ENCODE measurements at regions not wholly inside any gene's neighbourhood (a gene's known extent, or its start where the extent isn't known, plus 50 kb on each side); places are given as distances from the start of the nearest gene placed in this dataset.
"Not testable (repeated sequence)": the region's sequence is repeated elsewhere in the genome, so short reads cannot be mapped to it uniquely, and the experiment has no call there.

DNA sequence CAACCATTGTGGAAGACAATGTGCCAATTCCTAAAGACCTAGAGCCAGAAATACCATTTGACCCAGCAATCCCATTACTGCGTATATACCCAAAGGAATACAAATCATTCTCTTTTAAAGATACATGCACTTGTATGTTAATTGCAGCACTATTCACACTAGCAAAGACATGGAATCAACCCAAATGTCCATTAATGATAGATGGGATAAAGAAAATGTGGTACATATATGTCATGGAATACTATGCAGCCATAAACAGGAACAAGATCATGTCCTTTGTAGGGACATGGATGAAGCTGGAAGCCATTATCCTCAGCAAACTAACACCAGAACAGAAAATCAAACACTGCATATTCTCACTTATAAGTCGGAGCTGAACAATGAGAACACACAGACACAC, 472.5 kb upstream of the SOX9 start:
- H3K36me3 Mint-ChIP-seq (ENCODE audit: low read depth); H3K27me3 Mint-ChIP-seq; H3K4me3 Mint-ChIP-seq; H3K4me1 Mint-ChIP-seq (ENCODE audit: low read depth); intact Hi-C loops (cut with micrococcal nuclease); H3K27ac Mint-ChIP-seq: not testable (repeated sequence)
- H3K9me3 Mint-ChIP-seq: peaks cover 33% of the 10 kb centered on the region

DNA sequence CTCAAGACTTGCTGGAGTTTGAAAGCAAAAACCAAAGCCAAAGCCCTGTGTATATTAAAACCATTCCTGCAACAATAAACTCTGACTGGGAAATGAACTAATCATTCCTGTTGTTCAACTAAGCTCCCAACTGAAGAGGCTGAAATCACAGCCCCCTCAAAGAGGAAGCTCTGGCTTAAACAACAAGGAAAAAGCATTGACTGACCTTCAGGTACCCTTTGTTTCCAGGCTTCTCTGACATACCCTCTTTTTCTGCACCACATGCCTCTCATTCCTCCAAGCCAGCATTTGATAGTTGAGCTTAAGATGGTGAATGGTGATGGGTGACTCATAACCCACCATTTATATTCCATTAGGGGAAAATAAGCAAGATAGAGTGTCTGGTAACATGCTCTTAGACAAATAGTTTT, 470.9 kb upstream of the SOX9 start:
- intact Hi-C loops (cut with micrococcal nuclease): no loop called here
- Mint-ChIP-seq H3K27ac (no peak overlapping the region), H3K9me3 (peaks cover 33% of the 10 kb centered on the region), H3K4me1 (ENCODE audit: low read depth) (no peaks in the 10 kb centered on the region), H3K36me3 (ENCODE audit: low read depth) (no peaks in the 10 kb centered on the region), H3K27me3 (no peaks in the 10 kb centered on the region), H3K4me3 (no peak overlapping the region)

DNA sequence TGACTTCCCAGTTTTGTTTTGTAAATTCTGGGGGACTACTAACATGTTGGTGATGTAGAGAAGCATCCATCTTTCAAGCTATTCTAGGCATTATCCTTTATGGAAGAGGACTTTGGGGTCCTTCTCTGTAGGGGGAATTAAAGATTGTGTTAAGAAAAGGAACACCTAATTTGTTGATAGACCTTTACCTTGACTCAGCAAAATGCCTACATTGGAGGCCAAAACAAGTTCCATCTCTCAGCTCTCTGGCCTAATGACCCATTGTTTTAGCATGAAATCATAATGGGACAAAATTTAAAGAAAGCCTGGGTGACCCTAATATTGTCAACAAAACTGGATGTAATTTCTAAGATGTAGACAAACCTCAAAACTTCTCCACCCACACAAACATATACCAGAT, 465.3 kb upstream of the SOX9 start:
- no peak overlapping the region for H3K4me3 Mint-ChIP-seq
- no peaks in the 10 kb centered on the region for H3K27me3 Mint-ChIP-seq
- no peak overlapping the region for H3K27ac Mint-ChIP-seq
- peaks cover 25% of the 10 kb centered on the region for H3K9me3 Mint-ChIP-seq
- intact Hi-C loops (cut with micrococcal nuclease): no loop called here
- H3K36me3 Mint-ChIP-seq (ENCODE audit: low read depth): no peaks in the 10 kb centered on the region
- no peaks in the 10 kb centered on the region for H3K4me1 Mint-ChIP-seq (ENCODE audit: low read depth)

DNA sequence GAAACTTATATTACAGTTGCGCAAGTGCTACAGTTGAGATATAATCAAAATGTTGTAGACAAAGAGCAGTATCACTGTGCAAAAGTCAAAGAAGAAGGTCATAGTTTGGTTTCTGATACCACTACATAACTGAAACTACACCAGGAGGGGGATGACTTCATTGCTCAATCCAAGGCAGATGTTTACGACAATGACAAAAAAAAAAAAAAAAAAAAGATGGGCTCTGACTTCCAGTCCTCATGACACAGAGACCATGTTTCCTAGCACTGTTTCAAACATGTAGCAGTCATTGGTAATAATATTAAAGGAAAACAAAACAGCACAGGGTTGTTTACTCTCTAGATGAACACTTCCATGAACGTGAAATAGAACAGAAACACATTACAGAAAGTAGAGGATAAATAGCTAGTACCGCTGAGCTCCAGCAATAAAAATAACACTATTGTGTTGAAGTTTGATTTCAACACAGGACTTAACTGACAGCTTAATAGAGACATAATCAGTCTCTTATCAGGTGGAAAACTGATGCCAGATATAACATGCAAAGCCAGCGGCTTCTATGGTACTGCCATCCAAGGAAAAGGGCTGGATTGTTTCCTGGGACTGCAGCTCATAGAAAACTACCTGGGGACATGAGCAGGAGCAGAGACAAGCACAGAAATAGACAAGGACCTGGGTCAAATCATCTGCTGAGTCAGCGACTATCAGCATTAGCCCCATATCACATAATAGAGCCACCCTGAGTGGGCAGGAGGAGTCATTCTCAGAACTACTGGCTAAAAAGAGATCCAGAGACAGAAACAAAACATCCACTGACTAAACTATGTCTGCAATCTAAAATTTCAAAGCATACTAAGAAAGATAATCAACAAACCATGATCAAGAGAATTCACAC, 463.6 kb upstream of the SOX9 start:
- H3K27ac Mint-ChIP-seq: no peak overlapping the region
- no peaks in the 10 kb centered on the region for H3K4me1 Mint-ChIP-seq (ENCODE audit: low read depth)
- no peaks in the 10 kb centered on the region for H3K27me3 Mint-ChIP-seq
- intact Hi-C loops (cut with micrococcal nuclease): no loop called here
- no peak overlapping the region for H3K4me3 Mint-ChIP-seq
- H3K36me3 Mint-ChIP-seq (ENCODE audit: low read depth): no peaks in the 10 kb centered on the region
- peaks cover 20% of the 10 kb centered on the region for H3K9me3 Mint-ChIP-seq

DNA sequence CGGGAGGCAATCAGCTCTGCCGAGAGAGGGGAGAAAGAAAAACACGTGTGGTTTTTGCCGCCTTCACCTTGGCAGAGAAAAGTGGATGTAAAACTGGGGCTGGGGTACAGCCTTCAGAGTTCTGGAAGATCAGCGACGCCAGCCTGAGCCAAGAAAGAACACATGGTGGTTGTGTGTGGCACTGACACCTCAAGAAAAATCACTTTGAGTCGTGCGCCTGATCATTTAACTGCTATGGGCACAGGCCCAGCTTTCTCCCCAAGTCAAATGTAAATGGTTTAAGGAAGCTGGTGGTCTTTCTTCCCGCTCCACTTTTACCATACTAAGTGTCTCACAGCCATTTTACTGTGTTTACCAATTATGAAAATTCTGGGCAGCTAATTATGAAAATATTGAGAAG, 461.8 kb upstream of the SOX9 start:
- Mint-ChIP-seq H3K27me3 (no peaks in the 10 kb centered on the region), H3K9me3 (peaks cover 9% of the 10 kb centered on the region), H3K36me3 (ENCODE audit: low read depth) (no peaks in the 10 kb centered on the region), H3K4me1 (ENCODE audit: low read depth) (no peaks in the 10 kb centered on the region), H3K4me3 (no peak overlapping the region), H3K27ac (no peak overlapping the region)
- intact Hi-C loops (cut with micrococcal nuclease): no loop called here

DNA sequence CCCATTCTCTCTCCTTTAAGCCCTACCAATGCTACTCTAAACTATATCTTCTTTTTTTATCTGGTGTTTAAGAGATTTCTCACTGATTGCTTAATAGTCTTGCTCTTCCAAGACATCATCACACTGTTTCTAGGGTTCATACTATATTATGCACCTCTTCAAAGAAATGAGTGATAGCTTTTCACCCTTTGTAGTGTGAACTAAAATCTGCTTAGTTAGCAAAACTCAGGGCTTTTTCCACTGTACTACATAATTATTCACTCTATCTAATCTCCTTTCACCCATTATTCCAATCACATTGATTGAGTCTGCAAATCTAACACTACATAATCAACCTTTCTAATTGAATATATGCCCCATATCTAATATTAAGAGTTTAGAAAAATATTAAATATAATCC, 456.0 kb upstream of the SOX9 start:
- Mint-ChIP-seq H3K4me3 (no peak overlapping the region), H3K27me3 (no peaks in the 10 kb centered on the region), H3K36me3 (ENCODE audit: low read depth) (no peaks in the 10 kb centered on the region), H3K4me1 (ENCODE audit: low read depth) (no peaks in the 10 kb centered on the region), H3K27ac (no peak overlapping the region), H3K9me3 (peaks cover 37% of the 10 kb centered on the region)
- intact Hi-C loops (cut with micrococcal nuclease): no loop called here

DNA sequence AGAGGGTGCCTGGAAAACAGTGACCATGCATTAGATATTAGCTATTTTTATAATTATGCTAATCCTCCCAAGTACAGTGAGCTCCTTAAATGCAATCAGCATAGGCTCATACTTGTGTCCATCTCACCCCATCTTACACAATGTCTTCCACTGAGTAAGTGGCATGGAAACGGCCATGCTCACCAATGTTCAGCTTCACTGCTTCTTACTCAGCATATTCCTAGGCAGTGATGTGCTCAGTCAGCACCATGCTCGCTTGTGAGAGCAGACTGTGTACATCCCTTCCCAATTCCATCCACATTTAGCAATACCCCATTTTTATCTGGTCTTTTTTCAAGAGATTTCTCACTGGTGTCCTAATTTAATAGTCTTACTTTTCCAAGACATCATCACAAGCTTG, 454.8 kb upstream of the SOX9 start:
- H3K36me3 Mint-ChIP-seq (ENCODE audit: low read depth): no peaks in the 10 kb centered on the region
- H3K4me3 Mint-ChIP-seq: no peak overlapping the region
- intact Hi-C loops (cut with micrococcal nuclease): no loop called here
- H3K27me3 Mint-ChIP-seq: no peaks in the 10 kb centered on the region
- H3K9me3 Mint-ChIP-seq: peaks cover 37% of the 10 kb centered on the region
- H3K4me1 Mint-ChIP-seq (ENCODE audit: low read depth): no peaks in the 10 kb centered on the region
- H3K27ac Mint-ChIP-seq: no peak overlapping the region

DNA sequence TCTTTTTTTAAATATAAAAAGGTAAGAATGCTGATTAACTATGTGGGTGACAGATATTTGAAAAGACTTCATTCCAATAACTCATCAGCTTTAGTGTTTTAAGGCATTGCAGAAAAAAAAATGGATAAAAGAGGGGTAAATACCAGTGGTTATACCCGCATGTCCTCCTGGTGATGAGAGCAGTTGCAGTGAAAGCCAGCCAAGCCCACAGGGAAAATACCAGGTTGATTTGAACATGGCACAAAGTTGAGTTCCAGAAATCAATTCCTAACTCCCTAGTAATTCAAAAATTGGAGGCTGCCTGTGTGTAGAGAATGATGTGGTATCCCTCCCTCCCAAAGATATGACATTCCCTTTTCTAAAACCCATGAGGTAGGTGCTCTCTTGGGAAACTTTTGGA, 453.2 kb upstream of the SOX9 start:
- H3K27ac Mint-ChIP-seq: no peak overlapping the region
- H3K9me3 Mint-ChIP-seq: peaks cover 37% of the 10 kb centered on the region

DNA sequence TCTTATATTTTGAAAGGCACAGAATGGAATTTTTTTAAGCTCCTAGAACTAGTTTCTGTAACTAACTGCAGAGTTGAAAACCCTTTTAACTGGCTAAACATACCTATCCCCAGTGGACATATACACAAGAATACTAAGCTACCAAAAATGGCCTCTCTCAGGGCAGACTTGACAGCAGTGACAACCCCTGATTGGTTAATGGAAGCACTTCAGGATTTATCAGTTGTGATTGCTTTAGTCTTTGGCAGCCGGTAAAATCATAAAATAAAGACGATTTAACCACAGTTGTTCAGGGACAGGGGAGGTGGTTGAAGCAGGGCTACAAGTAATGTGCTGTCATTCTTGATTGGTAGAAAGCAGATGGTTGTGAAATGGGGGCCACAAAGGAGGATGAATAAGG, 452.0 kb upstream of the SOX9 start:
- H3K36me3 Mint-ChIP-seq (ENCODE audit: low read depth): no peaks in the 10 kb centered on the region
- no peak overlapping the region for H3K4me3 Mint-ChIP-seq
- H3K27ac Mint-ChIP-seq: no peak overlapping the region
- H3K4me1 Mint-ChIP-seq (ENCODE audit: low read depth): no peaks in the 10 kb centered on the region
- H3K9me3 Mint-ChIP-seq: peaks cover 37% of the 10 kb centered on the region
- intact Hi-C loops (cut with micrococcal nuclease): no loop called here
- no peaks in the 10 kb centered on the region for H3K27me3 Mint-ChIP-seq

More for the DNA sequence above, 453.2 kb upstream of the SOX9 start:
- H3K27me3 Mint-ChIP-seq: no peaks in the 10 kb centered on the region
- no peaks in the 10 kb centered on the region for H3K36me3 Mint-ChIP-seq (ENCODE audit: low read depth)
- intact Hi-C loops (cut with micrococcal nuclease): no loop called here
- no peaks in the 10 kb centered on the region for H3K4me1 Mint-ChIP-seq (ENCODE audit: low read depth)
- no peak overlapping the region for H3K4me3 Mint-ChIP-seq

DNA sequence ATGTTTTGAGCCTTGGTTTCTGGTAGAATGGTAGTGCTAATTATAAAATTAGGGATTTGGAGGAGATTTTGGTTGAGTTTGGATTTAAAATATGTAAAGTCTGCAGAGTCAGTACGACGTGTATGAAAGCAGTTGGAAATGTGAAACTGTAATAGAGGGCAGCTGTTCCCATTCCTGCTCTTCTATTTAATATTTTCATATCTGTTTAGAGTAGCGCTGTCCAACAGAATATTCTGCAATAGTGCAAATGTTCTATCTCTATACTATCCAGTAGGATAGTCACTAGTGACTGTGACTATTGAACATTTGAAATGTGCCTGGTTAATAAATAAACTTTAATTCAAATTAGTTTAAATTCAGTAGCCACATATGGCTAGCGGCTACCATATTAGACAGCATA, 443.4 kb upstream of the SOX9 start:
- intact Hi-C loops (cut with micrococcal nuclease): no loop called here
- Mint-ChIP-seq H3K27me3 (no peaks in the 10 kb centered on the region), H3K4me1 (ENCODE audit: low read depth) (no peaks in the 10 kb centered on the region), H3K36me3 (ENCODE audit: low read depth) (no peaks in the 10 kb centered on the region), H3K27ac (no peak overlapping the region), H3K9me3 (peaks cover 13% of the 10 kb centered on the region), H3K4me3 (no peak overlapping the region)

DNA sequence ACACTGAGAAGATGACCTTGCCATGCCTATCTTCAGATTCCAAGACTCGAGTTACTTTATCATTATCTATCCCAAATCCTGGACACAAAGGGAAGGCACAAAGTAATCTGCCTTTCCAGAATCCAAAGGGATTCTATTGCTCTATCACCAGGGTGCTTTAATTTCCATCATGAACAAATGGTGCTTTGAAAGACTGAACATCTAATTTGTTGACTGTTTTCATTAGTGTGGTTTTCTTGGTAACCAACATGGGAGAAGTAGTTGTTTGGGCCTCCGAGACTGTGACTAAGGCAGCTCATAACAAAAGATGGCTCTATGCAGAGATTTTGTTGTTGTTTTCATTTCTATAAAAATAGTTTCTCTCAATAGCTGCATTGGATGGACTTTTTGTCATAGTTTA, 441.0 kb upstream of the SOX9 start:
- Mint-ChIP-seq H3K9me3 (peaks cover 22% of the 10 kb centered on the region), H3K36me3 (ENCODE audit: low read depth) (no peaks in the 10 kb centered on the region), H3K27ac (no peak overlapping the region), H3K27me3 (no peaks in the 10 kb centered on the region), H3K4me1 (ENCODE audit: low read depth) (no peaks in the 10 kb centered on the region), H3K4me3 (no peak overlapping the region)
- intact Hi-C loops (cut with micrococcal nuclease): no loop called here

DNA sequence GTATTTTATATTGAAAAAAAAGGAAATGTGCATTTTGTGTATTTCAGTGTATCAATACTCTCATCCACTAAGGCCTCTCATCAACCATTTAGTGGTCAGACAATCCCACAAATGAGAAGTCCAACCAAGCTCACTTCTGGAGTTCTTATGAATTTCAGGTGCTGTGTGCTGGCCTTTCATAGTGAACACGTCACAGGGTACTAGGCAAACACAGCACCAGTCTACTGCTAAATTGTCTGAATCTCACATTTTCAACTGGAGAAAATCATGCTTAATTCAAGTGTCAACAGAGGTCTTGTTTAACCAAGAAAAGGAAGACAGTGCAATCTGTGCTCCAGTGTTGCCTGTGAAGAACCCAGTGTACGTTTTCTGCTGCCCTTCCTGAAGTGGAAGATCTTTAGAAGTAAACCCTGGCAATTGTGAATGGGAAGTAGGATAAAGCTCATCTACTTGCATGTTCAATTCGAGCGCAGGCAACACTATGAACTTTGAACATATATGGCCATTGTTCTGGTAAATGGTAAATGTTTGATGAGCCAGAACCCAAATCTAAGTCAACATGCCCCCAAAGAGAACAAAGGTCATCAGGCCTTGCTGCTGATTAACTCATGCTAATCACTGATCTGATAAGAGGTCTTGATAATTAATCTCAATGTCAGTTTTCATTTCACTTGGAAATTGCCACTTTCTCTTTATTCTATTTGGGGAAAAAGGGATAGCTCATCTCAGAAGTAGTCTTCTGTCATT, 439.2 kb upstream of the SOX9 start:
- intact Hi-C loops (cut with micrococcal nuclease): no loop called here
- H3K27ac Mint-ChIP-seq: no peak overlapping the region
- no peak overlapping the region for H3K4me3 Mint-ChIP-seq
- H3K36me3 Mint-ChIP-seq (ENCODE audit: low read depth): no peaks in the 10 kb centered on the region
- H3K9me3 Mint-ChIP-seq: peaks cover 15% of the 10 kb centered on the region
- no peaks in the 10 kb centered on the region for H3K27me3 Mint-ChIP-seq
- H3K4me1 Mint-ChIP-seq (ENCODE audit: low read depth): no peaks in the 10 kb centered on the region

DNA sequence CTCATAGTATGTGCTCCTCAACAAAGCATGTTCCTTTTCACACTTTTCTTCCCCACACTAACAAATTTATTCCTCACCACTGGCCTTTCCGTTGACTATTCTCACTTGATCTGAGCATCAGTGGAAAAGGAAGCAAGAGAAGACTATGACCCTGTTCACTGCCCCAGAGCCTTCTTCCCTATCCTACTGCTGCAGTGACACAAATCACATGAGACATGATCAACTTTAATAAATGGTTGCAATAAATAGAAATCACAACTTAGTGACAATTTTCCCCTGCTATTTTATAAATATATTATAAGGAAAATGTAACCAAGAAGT, 438.7 kb upstream of the SOX9 start:
- Mint-ChIP-seq H3K27ac (no peak overlapping the region), H3K4me1 (ENCODE audit: low read depth) (no peaks in the 10 kb centered on the region), H3K4me3 (no peak overlapping the region), H3K9me3 (peaks cover 15% of the 10 kb centered on the region), H3K36me3 (ENCODE audit: low read depth) (no peaks in the 10 kb centered on the region), H3K27me3 (no peaks in the 10 kb centered on the region)
- intact Hi-C loops (cut with micrococcal nuclease): no loop called here

DNA sequence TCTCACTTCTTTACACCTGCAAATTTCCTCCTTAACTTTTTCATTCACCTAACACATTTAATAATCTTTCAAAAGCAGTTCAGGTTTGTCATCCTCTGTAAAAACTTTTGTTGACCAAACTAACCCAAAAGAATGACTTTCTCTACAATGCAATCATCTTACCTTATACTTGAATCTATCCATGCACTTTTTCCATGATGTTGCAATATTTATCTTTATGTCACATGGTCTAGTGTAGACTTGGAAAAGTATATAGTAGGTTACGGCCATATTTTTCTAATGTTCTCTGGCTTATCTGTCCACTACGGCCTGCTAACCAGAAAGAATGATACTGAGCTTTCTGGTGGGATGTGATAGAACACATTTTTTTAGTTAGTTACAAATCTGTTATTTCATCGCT, 431.0 kb upstream of the SOX9 start:
- H3K36me3 Mint-ChIP-seq (ENCODE audit: low read depth): no peaks in the 10 kb centered on the region
- no peaks in the 10 kb centered on the region for H3K27me3 Mint-ChIP-seq
- H3K9me3 Mint-ChIP-seq: peaks cover 24% of the 10 kb centered on the region
- no peak overlapping the region for H3K4me3 Mint-ChIP-seq
- no peak overlapping the region for H3K27ac Mint-ChIP-seq
- intact Hi-C loops (cut with micrococcal nuclease): no loop called here
- no peaks in the 10 kb centered on the region for H3K4me1 Mint-ChIP-seq (ENCODE audit: low read depth)

DNA sequence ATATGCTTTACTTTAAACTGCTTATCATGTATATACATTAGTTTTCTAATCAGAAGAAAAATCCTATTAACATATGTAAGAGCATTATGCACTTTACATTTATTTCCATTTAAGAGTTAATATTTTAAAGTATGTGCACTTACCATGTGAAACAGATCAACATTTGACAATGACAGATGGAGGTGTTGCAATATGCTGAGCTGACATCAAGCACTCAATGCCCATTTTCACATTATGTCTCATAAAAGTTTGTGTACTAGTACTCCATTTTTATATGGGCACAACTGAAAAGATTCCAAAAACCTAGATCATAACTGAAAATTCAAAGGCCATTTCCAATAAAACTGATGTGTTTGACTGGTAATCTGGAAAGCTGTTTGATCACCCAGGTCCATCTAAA, 420.9 kb upstream of the SOX9 start:
- Mint-ChIP-seq H3K27me3 (no peaks in the 10 kb centered on the region), H3K9me3 (peaks cover 20% of the 10 kb centered on the region), H3K36me3 (ENCODE audit: low read depth) (no peaks in the 10 kb centered on the region), H3K4me1 (ENCODE audit: low read depth) (no peaks in the 10 kb centered on the region), H3K4me3 (no peak overlapping the region), H3K27ac (no peak overlapping the region)
- intact Hi-C loops (cut with micrococcal nuclease): no loop called here

Data from dendritic cell treated with granulocyte-macrophage colony-stimulating factor and Interleukin-4, amounts not matched to agents 40 ng/mL and 50 ng/mL, for 4 days (primary cell).